GM19238 (cell line): ENCODE measurements at regions not wholly inside any gene's neighbourhood (a gene's known extent, or its start where the extent isn't known, plus 50 kb on each side); places are given as distances from the start of the nearest gene placed in this dataset.
A peak's percentile ranks its signal among the peaks of the same experiment; 100 is the strongest.

Experiments
- DNase-seq: peaks from one replicate; pipeline ENCODE4 v3.0.0; 2011; ENCODE audit warnings: low spot score; ENCODE audit not compliant: insufficient read length

GRCh38 chr2:62447411-62447810, 58.6 kb downstream of the TMEM17 start:
- DNase-seq = no peak

GRCh38 chr2:62446491-62446890, 59.5 kb downstream of the TMEM17 start:
- DNase-seq = no peak

- DNase-seq = no peak
Observed at GRCh38 chr2:62443886-62444285, 62.1 kb downstream of the TMEM17 start.

DNA sequence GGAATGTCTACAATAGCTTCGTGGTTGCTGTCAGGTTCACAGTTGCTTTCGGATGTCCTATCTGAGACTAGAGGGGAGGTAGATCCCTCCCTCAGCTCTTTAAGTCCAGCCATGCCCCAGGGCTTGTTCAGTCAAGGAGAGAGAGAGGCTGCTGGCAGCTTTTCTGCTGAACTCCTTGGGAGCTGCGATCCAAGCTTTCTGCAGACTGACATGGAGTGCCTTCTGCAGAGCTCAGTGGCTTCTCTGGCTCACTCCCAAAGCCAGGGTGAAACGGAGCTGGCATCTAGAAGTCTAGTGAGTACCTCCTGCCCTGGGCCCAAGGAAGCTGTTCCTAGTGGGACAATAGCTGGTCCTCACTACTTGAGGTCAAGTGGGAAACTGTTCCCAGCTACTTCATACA, 62.5 kb downstream of the TMEM17 start:
- DNase-seq = no peak

DNA sequence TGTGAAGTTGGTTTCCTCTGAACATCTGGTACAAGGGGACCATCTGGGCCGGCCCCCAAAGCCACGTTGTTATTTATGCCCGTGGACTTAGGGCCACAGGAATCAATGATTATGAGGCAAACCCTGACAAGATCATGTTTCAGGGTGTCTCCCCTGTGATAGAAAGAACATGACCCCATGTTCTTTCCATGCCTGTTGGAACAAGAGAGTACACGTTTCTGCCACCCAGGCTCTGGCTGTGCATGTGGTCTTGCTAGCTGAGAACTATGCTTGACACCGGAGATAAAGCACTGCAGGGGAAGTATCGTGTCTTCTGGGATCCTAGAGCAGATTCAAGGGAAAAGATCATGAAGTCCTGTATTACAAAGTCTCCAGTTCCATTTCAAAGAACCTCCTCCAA, 64.2 kb downstream of the TMEM17 start:
- DNase-seq = no peak

DNA sequence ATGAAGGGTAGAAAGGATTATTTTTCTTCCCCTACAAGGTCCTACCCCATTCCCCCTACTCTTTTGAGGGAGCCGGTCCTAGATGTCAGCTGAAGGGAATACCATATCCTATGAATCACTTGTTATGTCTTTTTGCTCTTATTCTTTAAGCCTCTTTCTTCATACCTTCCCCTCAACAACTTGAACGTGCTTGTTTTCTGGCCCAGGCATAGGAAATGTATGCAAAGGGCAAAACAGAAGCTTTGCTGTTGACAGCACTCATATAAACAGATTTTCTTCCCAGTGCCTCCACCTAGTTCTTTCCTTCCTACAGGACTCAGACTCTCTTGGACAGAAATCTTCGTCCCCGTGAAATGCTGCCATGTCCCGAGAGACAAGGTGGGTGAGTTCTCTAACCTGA, 64.6 kb downstream of the TMEM17 start:
- no peak for DNase-seq

GRCh38 chr2:62440281-62440946, 65.6 kb downstream of the TMEM17 start:
- DNase-seq = no peak

- DNase-seq = no peak
Observed at GRCh38 chr2:62439425-62439824, 66.6 kb downstream of the TMEM17 start.

DNA sequence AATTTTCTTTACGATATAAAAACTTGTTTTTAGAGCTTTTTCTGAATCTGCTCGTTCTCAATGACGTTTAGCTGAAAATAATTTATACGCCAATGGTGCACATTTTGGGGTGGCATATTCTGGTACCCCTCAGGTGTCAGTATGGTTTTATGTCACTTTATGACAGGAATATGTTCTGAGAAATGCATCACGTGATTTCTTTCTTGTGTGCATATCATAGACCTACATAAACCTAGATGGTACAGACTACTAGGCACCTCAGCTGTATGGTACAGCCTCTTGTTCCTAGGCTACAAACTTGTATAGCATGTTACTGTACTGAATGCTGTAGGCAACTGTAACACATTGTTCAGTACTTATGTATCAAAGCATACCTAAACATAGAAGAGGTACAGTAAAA, 68.2 kb downstream of the TMEM17 start:
- DNase-seq = no peak

GRCh38 chr2:62435720-62436119, 70.3 kb downstream of the TMEM17 start:
- DNase-seq = peak; percentile 39

DNA sequence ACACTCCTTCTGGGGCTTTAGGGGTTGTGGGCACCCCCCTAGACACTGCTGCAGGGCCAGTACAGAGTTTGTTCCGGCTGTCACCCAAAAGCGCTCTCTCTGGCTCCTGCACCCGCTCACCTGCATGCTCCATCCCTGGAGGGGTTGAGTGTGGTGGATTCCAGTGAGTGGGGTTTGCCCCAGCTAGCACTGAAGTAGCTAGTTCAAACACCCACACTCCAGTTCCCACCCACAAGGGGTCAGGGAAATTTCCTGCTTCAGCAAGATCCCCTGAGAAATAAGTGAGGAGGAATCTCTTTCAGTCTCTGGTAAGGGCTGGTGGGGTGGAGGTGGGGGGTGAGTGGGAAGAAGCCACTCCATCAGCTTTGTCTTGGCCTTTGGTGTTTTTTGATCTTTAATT, 73.6 kb downstream of the TMEM17 start:
- DNase-seq = no peak

- no peak for DNase-seq
Observed at GRCh38 chr2:62431512-62431911, 74.5 kb downstream of the TMEM17 start.

- no peak for DNase-seq
Observed at GRCh38 chr2:62430146-62430545, 75.8 kb downstream of the TMEM17 start.

DNA sequence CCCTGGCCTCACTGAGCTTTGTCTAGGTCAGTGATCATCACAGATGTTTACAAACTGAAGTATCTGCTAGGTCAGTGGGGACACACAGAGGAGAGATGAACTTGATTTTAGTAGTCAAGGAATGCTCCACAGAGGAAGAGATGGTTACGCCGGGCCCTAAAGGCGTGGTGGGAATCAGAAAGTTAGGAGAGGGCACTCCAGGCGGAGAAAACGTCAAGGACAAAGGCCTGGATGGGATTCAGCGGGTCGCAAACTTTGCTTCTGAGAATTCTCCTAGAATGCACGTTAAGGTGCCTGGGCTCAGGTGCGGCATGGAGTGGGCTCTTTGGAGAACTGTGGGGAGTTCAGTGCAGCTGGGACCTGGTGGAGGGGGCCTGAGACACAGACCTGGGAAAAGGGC, 78.8 kb downstream of the TMEM17 start:
- no peak for DNase-seq

- DNase-seq = no peak
Observed at GRCh38 chr2:62426154-62426912, 79.7 kb downstream of the TMEM17 start.

GRCh38 chr2:62425684-62426083, 80.3 kb downstream of the TMEM17 start:
- DNase-seq = no peak

GRCh38 chr2:62424899-62425298, 81.1 kb downstream of the TMEM17 start:
- DNase-seq = no peak

DNA sequence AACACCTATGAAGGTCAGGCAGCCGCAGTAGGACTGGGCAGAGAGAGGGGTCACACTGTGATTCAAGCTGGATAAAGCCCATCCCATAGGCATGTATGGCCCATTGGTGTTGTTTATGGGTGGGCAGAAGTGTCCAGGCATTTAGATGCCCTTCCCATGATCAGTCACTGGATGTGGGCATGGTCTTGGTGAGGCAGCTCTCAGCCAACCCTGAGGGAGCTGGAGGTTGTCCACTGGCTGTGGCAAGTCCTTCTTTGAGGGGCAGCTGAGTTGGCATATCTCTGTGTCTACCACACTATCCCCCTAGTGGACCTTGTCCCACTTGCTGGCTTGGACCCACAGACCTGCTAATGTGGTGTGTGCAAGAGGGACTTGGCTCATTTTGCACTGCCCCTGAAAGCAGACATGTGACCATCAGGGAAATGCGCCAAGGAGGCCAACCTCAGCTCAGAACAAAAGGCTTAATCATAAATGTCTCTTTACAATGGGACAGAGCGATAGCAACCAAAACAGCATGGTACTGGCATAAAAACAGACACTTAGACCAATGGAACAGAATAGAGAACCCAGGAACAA, 82.0 kb downstream of the TMEM17 start:
- no peak for DNase-seq

GRCh38 chr2:62423235-62423634, 82.8 kb downstream of the TMEM17 start:
- DNase-seq = no peak

GRCh38 chr2:62415518-62415917, 90.5 kb downstream of the TMEM17 start:
- no peak for DNase-seq

GRCh38 chr2:62415019-62415431, 91.0 kb downstream of the TMEM17 start:
- DNase-seq = no peak

GRCh38 chr2:62413116-62413663, 92.8 kb downstream of the TMEM17 start:
- DNase-seq = no peak
